ENCODE measurements at regions not wholly inside any gene's neighbourhood (a gene's known extent, or its start where the extent isn't known, plus 50 kb on each side); places are given as distances from the start of the nearest gene placed in this dataset.

DNA sequence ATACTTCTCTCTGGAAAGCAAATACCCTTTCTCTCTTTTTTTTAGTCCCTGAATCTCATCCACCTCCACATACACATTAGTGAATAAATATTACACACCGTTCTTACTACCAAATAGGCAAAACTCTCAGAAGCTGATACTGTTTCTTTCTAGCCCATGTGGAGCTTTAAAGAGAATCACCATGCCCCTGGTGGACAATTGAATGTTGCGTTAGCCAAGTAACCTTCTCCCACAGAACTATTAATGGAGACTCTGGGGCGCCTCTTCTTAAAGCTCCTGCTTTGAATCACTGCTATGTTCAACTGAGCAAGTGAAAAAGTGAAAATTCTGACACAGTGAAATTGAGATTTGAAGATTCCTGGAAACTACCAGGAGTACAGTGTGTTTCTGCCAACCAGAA, 522.8 kb upstream of the CDH7 start:
- H3K4me1 ChIP-seq, result no peaks in the 10 kb centered on the region
- H3K36me3 ChIP-seq, result no peaks in the 10 kb centered on the region
- TF ChIP-seq, protein P1, sequence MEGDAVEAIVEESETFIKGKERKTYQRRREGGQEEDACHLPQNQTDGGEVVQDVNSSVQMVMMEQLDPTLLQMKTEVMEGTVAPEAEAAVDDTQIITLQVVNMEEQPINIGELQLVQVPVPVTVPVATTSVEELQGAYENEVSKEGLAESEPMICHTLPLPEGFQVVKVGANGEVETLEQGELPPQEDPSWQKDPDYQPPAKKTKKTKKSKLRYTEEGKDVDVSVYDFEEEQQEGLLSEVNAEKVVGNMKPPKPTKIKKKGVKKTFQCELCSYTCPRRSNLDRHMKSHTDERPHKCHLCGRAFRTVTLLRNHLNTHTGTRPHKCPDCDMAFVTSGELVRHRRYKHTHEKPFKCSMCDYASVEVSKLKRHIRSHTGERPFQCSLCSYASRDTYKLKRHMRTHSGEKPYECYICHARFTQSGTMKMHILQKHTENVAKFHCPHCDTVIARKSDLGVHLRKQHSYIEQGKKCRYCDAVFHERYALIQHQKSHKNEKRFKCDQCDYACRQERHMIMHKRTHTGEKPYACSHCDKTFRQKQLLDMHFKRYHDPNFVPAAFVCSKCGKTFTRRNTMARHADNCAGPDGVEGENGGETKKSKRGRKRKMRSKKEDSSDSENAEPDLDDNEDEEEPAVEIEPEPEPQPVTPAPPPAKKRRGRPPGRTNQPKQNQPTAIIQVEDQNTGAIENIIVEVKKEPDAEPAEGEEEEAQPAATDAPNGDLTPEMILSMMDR (IDR thresholded peaks at IDR 0.05), result no peak
- TF ChIP-seq POLR2A (IDR thresholded peaks at IDR 0.05), result no peak
- no peaks in the 10 kb centered on the region for H3K27me3 ChIP-seq
- no peak overlapping the region for H3K27ac ChIP-seq
- DNase-seq, result no peak
- no peaks in the 10 kb centered on the region for H3K9me3 ChIP-seq
- H3K4me3 ChIP-seq, result no peak overlapping the region
- intact Hi-C loops (cut with DNase I; ENCODE audit: low total_unique reads), result no loop called here

DNA sequence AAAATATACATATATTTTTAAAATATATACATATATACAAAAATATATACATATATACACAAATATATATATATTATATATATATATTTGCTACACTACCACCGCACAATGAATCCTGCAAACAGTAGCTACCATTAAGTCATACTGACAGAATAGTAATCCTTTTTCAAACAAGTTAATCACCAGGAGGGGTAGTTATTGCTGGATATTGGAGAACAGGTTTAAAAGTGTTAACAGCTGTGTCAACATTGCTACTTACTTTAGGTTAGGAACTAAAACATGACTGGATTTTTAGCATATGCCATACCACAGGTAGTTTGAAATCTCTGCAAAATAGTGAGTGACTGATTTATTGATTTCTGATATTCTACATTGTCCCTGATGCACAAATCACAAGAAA, 529.1 kb upstream of the CDH7 start:
- H3K4me1 ChIP-seq, result no peaks in the 10 kb centered on the region
- H3K4me3 ChIP-seq, result no peak overlapping the region
- H3K9me3 ChIP-seq, result no peaks in the 10 kb centered on the region
- H3K36me3 ChIP-seq, result no peaks in the 10 kb centered on the region
- intact Hi-C loops (cut with DNase I; ENCODE audit: low total_unique reads), result no loop called here
- DNase-seq, result no peak
- TF ChIP-seq POLR2A (IDR thresholded peaks at IDR 0.05), result no peak
- no peaks in the 10 kb centered on the region for H3K27me3 ChIP-seq
- H3K27ac ChIP-seq, result no peak overlapping the region

DNA sequence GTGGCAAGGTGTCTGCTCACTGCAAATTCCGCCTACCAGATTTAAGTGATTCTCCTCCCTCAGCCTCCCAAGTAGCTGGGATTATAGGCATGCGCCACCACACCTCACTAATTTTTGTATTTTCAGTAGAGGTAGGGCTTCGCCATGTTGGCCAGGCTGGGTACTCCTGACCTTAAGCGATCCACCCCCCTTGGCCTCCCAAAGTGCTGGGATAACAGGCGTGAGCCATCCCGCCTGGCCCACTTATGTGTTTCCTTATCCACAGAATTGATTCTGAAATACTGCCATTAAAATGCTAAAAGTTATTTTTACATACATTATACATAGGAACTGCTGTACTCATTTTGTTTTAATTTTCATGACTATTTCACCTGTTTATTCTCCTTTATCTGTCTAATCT, 529.7 kb upstream of the CDH7 start:
- TF ChIP-seq, protein P1 (IDR thresholded peaks at IDR 0.05), result no peak
- no peak for TF ChIP-seq POLR2A (IDR thresholded peaks at IDR 0.05)

DNA sequence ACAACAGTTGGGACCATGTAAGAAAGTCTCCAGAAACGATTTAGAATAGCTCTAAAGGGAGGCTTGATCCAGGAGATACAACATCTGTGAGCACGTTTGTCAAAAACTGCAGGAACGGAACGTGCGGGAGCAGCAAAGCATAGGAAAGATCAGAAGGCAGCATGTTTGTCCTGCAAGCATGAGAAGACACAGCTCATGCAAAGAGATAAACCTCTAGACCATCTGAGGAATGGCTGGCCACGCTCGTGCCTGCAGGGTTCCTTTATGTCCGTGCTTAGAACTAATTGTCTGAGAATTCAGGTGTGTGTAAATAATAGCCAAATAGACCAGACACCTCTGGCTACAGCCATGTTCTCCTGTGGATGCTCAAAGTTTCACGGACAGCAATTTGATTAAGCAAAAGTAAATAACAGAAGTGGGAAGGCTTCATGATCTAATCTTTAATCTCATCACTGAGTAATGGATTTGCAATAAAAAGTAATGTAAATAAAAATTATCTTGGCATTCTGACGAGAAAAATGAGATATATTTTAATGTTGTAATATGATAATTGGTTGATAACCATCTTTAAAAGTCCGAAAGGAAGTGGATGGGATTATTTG, 534.8 kb upstream of the CDH7 start:
- Histone ChIP-seq H3K4me3 (no peak overlapping the region), H3K27me3 (no peaks in the 10 kb centered on the region), H3K4me1 (no peaks in the 10 kb centered on the region), H3K36me3 (no peaks in the 10 kb centered on the region), H3K9me3 (no peaks in the 10 kb centered on the region), H3K27ac (no peak overlapping the region)
- no peak for DNase-seq
- TF ChIP-seq POLR2A (IDR thresholded peaks at IDR 0.05), result no peak
- TF ChIP-seq, protein P1 (IDR thresholded peaks at IDR 0.05), result no peak
- intact Hi-C loops (cut with DNase I; ENCODE audit: low total_unique reads), result no loop called here

More for the DNA sequence above, 529.7 kb upstream of the CDH7 start:
- no peak for DNase-seq
- no peaks in the 10 kb centered on the region for H3K27me3 ChIP-seq
- H3K27ac ChIP-seq, result no peak overlapping the region
- H3K4me1 ChIP-seq, result no peaks in the 10 kb centered on the region
- H3K4me3 ChIP-seq, result no peak overlapping the region
- H3K9me3 ChIP-seq, result no peaks in the 10 kb centered on the region
- H3K36me3 ChIP-seq, result no peaks in the 10 kb centered on the region
- intact Hi-C loops (cut with DNase I; ENCODE audit: low total_unique reads), result no loop called here

DNA sequence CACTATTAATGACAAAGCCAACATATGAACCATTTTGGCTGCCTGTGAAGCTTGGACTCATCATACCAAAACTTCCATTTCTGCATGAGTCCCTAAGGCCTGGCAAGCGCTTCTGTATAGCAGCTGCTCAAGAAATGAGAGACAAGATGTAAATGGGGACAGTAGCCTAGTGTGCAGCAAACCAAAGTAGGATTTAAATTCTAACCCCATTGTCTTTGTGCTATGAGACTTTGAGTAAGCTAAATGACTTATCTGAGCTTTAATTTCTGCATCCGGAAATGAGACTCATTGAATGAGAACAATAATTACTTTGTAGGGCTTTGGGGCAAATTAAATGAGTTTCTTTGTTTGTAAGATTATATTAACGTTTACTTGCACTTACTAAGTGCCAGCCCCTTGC, 536.4 kb upstream of the CDH7 start:
- no peak for DNase-seq
- Histone ChIP-seq H3K27me3 (no peaks in the 10 kb centered on the region), H3K36me3 (no peaks in the 10 kb centered on the region), H3K9me3 (no peaks in the 10 kb centered on the region), H3K4me3 (no peak overlapping the region), H3K27ac (no peak overlapping the region), H3K4me1 (no peaks in the 10 kb centered on the region)
- intact Hi-C loops (cut with DNase I; ENCODE audit: low total_unique reads), result no loop called here
- TF ChIP-seq, protein P1 (IDR thresholded peaks at IDR 0.05), result no peak
- TF ChIP-seq POLR2A (IDR thresholded peaks at IDR 0.05), result no peak
